ENCODE measurements at regions not wholly inside any gene's neighbourhood (a gene's known extent, or its start where the extent isn't known, plus 50 kb on each side); places are given as distances from the start of the nearest gene placed in this dataset.

GRCh38 chr6:14903176-14904038 lies 342.5 kb upstream of the JARID2 start:
- TF ChIP-seq CTCF (IDR thresholded peaks at IDR 0.05; ENCODE audit: low read depth, low read length) = no peak
- DNase-seq (ENCODE audit: low read depth in 2 of 2) = no peak
- no peak overlapping the region for H3K4me3 ChIP-seq (replicated peaks in 1 of 2; ENCODE audit: low read depth in 2 of 2, low read length in 2 of 2)

- TF ChIP-seq CTCF (IDR thresholded peaks at IDR 0.05; ENCODE audit: low read depth, low read length) = no peak
- no peak for DNase-seq (ENCODE audit: low read depth in 2 of 2)
- no peak overlapping the region for H3K4me3 ChIP-seq (replicated peaks in 1 of 2; ENCODE audit: low read depth in 2 of 2, low read length in 2 of 2)
Observed at GRCh38 chr6:14905201-14905600, 340.7 kb upstream of the JARID2 start.

GRCh38 chr6:14906621-14907020 lies 339.2 kb upstream of the JARID2 start:
- DNase-seq (ENCODE audit: low read depth in 2 of 2) = no peak
- no peak for TF ChIP-seq CTCF (IDR thresholded peaks at IDR 0.05; ENCODE audit: low read depth, low read length)
- H3K4me3 ChIP-seq (replicated peaks in 1 of 2; ENCODE audit: low read depth in 2 of 2, low read length in 2 of 2) = no peak overlapping the region

GRCh38 chr6:14910692-14911547 lies 334.9 kb upstream of the JARID2 start:
- TF ChIP-seq CTCF (IDR thresholded peaks at IDR 0.05; ENCODE audit: low read depth, low read length) = no peak
- H3K4me3 ChIP-seq (replicated peaks in 1 of 2; ENCODE audit: low read depth in 2 of 2, low read length in 2 of 2) = no peak overlapping the region
- DNase-seq (ENCODE audit: low read depth in 2 of 2) = peak; percentile 33 to 50

- TF ChIP-seq CTCF (IDR thresholded peaks at IDR 0.05; ENCODE audit: low read depth, low read length) = no peak
- no peak overlapping the region for H3K4me3 ChIP-seq (replicated peaks in 1 of 2; ENCODE audit: low read depth in 2 of 2, low read length in 2 of 2)
- peak in 1 of 2 donors; percentile 52 for DNase-seq (ENCODE audit: low read depth in 2 of 2)
Observed at GRCh38 chr6:14912226-14912625, 333.6 kb upstream of the JARID2 start.

- no peak for DNase-seq (ENCODE audit: low read depth in 2 of 2)
- TF ChIP-seq CTCF (IDR thresholded peaks at IDR 0.05; ENCODE audit: low read depth, low read length) = no peak
- no peak overlapping the region for H3K4me3 ChIP-seq (replicated peaks in 1 of 2; ENCODE audit: low read depth in 2 of 2, low read length in 2 of 2)
Observed at GRCh38 chr6:14912706-14913105, 333.2 kb upstream of the JARID2 start.
